ENCODE measurements at regions not wholly inside any gene's neighbourhood (a gene's known extent, or its start where the extent isn't known, plus 50 kb on each side); places are given as distances from the start of the nearest gene placed in this dataset.

DNA sequence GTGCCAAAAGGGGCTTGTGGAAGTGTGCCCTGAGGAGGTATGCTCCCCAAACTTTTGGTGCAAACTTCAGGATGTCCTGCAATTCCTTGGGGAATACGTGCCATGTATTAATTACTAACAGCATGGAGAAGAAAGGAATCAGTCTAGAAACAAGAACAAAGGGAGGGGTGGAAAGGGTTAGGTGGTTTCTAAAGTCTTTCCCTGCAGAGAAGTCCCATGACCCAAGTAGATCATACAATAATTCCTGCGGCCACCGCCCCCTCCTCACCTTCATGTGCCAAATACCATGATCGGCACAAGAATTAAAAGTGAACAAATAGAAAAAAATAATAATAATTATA, 258.2 kb downstream of the PLPP3 start:
- 95 to 96% methylated on average over 4 of the region's 4 CpGs for WGBS, 2 donors
- no peak for TF ChIP-seq POLR2A (IDR thresholded peaks at IDR 0.05)
- TF ChIP-seq, protein P1, sequence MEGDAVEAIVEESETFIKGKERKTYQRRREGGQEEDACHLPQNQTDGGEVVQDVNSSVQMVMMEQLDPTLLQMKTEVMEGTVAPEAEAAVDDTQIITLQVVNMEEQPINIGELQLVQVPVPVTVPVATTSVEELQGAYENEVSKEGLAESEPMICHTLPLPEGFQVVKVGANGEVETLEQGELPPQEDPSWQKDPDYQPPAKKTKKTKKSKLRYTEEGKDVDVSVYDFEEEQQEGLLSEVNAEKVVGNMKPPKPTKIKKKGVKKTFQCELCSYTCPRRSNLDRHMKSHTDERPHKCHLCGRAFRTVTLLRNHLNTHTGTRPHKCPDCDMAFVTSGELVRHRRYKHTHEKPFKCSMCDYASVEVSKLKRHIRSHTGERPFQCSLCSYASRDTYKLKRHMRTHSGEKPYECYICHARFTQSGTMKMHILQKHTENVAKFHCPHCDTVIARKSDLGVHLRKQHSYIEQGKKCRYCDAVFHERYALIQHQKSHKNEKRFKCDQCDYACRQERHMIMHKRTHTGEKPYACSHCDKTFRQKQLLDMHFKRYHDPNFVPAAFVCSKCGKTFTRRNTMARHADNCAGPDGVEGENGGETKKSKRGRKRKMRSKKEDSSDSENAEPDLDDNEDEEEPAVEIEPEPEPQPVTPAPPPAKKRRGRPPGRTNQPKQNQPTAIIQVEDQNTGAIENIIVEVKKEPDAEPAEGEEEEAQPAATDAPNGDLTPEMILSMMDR (IDR thresholded peaks at IDR 0.05) = no peak
- H3K27me3 ChIP-seq = no peaks in the 10 kb centered on the region
- intact Hi-C loops (cut with DNase I) = no loop called here
- H3K9me3 ChIP-seq = no peaks in the 10 kb centered on the region
- no peak overlapping the region for H3K27ac ChIP-seq
- no peaks in the 10 kb centered on the region for H3K4me1 ChIP-seq
- ATAC-seq (no peak), DNase-seq (no peak)
- H3K4me3 ChIP-seq = no peak overlapping the region
- no peaks in the 10 kb centered on the region for H3K36me3 ChIP-seq (replicated peaks in 1 of 2; ENCODE audit: insufficient read depth in 1 of 2, low read depth in 2 of 2)

DNA sequence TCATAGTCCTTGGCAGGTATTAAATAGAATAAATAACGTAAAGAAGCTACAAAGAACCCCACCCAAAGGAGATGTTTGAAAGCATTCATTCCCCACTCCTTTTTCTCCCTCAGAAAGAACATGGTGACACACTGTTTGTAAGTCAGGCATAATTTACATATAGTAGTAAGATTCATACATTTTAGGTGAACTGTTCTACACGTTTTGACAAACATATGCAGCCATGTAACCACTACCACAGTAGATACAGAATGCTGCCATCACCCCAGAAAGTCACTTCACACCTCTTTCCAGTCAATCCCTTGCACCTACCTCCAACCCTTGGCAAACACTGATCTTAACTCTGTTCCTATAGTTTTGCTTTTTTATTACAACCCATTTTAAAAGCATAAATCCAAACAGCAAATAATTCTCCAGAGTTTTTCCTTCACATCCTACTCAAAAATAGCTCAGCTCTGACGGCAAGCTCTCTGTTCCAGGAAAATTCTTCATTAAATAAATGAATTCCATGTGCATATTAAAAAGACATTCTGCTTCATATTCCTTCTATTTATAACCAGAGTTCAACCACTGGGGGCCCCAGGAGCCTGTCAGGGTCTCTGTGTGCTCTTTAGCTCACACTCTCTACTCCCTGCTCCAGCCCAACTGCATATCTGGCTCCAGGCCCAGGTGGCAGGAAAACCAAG, 258.8 kb downstream of the PLPP3 start:
- no peak for ATAC-seq
- Histone ChIP-seq H3K36me3 (replicated peaks in 1 of 2; ENCODE audit: insufficient read depth in 1 of 2, low read depth in 2 of 2) (no peaks in the 10 kb centered on the region), H3K27ac (no peak overlapping the region), H3K4me3 (no peak overlapping the region), H3K9me3 (no peaks in the 10 kb centered on the region), H3K4me1 (no peaks in the 10 kb centered on the region), H3K27me3 (no peaks in the 10 kb centered on the region)
- WGBS, 2 donors = 42 to 55% methylated on average over 3 of the region's 3 CpGs
- DNase-seq = no peak
- TF ChIP-seq, protein P1 (IDR thresholded peaks at IDR 0.05) = no peak
- TF ChIP-seq POLR2A (IDR thresholded peaks at IDR 0.05) = no peak
- intact Hi-C loops (cut with DNase I) = no loop called here

DNA sequence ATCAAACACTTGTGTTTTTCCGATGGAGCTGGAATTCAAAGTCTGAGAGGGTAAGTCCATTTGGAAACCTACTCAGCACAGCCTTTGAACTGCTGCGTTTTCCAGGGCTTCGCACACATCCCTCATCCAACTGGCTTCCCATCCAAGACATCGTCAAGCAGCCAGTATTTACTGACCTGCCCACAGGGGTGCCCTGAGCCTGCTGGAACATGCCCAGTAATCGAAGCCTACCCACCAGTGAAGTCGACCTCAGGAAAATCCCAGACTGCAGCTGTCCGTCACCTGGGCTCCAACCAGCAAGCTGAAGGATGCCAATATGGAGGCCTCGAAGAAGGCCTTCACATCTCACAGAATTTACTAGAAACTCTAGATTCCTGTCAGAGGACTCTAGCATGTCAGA, 261.6 kb downstream of the PLPP3 start:
- ATAC-seq = no peak
- TF ChIP-seq POLR2A (IDR thresholded peaks at IDR 0.05) = no peak
- TF ChIP-seq, protein P1 (IDR thresholded peaks at IDR 0.05) = no peak
- WGBS, 2 donors = 79 to 92% methylated on average over 8 of the region's 8 CpGs

DNA sequence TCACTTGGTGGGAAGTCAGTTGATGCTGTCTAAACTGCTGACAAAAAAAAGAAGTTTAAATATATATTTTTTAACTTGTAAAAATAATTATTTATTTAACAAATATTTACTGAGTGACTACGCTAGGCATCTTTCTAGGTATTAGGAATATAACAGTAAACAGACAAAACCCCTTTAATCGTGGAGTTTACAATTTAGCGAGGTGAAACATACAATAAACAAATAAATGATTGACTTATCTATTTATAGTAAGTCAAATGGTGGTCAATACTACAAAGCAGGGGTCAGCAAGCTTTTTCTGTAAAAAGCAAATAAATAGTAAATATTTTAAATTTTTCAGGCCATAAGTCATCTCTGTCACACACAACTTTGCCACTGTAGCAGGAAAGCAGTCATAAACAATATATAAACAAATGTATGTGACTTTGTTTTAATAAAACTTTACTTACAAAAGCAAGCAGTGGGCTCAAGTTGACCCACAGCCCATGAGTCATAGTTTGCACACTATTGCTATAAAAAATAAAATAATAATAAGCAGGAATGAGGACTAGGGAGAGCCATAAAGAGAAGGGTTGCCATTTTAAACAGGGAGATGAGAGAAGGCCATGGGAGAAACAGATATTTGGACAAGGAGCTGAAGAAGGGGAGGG, 263.9 kb downstream of the PLPP3 start:
- TF ChIP-seq, protein P1 (IDR thresholded peaks at IDR 0.05) = no peak
- TF ChIP-seq POLR2A (IDR thresholded peaks at IDR 0.05) = no peak
- H3K27ac ChIP-seq = no peak overlapping the region
- no peak overlapping the region for H3K4me3 ChIP-seq
- H3K4me1 ChIP-seq = no peaks in the 10 kb centered on the region
- WGBS, 2 donors = 77 to 87% methylated on average over 3 of the region's 3 CpGs
- DNase-seq (no peak), ATAC-seq (no peak)
- H3K36me3 ChIP-seq (replicated peaks in 1 of 2; ENCODE audit: insufficient read depth in 1 of 2, low read depth in 2 of 2) = no peaks in the 10 kb centered on the region
- intact Hi-C loops (cut with DNase I) = no loop called here
- H3K9me3 ChIP-seq = no peaks in the 10 kb centered on the region
- no peaks in the 10 kb centered on the region for H3K27me3 ChIP-seq

More for the DNA sequence above, 261.6 kb downstream of the PLPP3 start:
- DNase-seq = no peak
- Histone ChIP-seq H3K4me3 (no peak overlapping the region), H3K9me3 (no peaks in the 10 kb centered on the region), H3K36me3 (replicated peaks in 1 of 2; ENCODE audit: insufficient read depth in 1 of 2, low read depth in 2 of 2) (no peaks in the 10 kb centered on the region), H3K4me1 (no peaks in the 10 kb centered on the region), H3K27ac (no peak overlapping the region), H3K27me3 (no peaks in the 10 kb centered on the region)
- intact Hi-C loops (cut with DNase I) = no loop called here

DNA sequence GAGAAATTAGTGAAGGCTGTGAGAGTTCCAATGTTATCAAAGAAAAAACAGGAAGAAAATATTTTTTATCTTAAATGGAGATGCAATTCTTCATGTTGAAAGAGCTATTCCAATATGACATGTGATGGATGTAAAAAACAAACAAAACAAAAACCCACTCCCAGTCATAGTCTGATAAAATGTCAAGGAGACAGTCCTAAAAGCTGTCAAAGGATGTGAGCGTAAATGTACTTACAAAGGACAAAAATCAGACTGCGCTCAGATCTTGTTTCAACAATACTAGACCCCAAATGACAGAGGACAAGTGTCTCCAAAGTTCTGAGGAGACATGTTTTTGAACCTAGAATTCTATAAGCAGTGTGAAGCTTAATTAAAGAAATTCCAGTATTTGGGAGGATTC, 265.8 kb downstream of the PLPP3 start:
- DNase-seq (no peak), ATAC-seq (no peak)
- no peak for TF ChIP-seq POLR2A (IDR thresholded peaks at IDR 0.05)
- TF ChIP-seq, protein P1 (IDR thresholded peaks at IDR 0.05) = no peak
- 98 to 100% methylated on average over 2 of the region's 2 CpGs for WGBS, 2 donors
- Histone ChIP-seq H3K27me3 (no peaks in the 10 kb centered on the region), H3K4me1 (no peaks in the 10 kb centered on the region), H3K36me3 (replicated peaks in 1 of 2; ENCODE audit: insufficient read depth in 1 of 2, low read depth in 2 of 2) (no peaks in the 10 kb centered on the region), H3K9me3 (no peaks in the 10 kb centered on the region), H3K4me3 (no peak overlapping the region), H3K27ac (no peak overlapping the region)
- intact Hi-C loops (cut with DNase I) = no loop called here
